B cell (primary cell): ENCODE measurements at regions not wholly inside any gene's neighbourhood (a gene's known extent, or its start where the extent isn't known, plus 50 kb on each side); places are given as distances from the start of the nearest gene placed in this dataset.

Experiments used
- ATAC-seq: fragments of 200-7000 bp; cut with Tn5 transposase; one replicate; pipeline ENCODE4 v1.10.0; 2021; ENCODE audit warnings: low read depth, mild to moderate bottlenecking, moderate number of reproducible peaks, moderate library complexity
- CTCF ChIA-PET: fragments of 350-600 bp; sonication (Branson Sonifier 250); formaldehyde crosslinking; loops from one replicate; lab custom pipeline; 2021; ENCODE audit warnings: antibody characterized with exemption, inconsistent platforms; lab: Charles Lee
- POLR2A ChIA-PET: fragments of 350-600 bp; sonication (Branson Sonifier 250); formaldehyde crosslinking; loops from one replicate; lab custom pipeline; 2021; ENCODE audit warnings: antibody characterized with exemption; lab: Charles Lee
- DNase-seq: peaks from one replicate; pipeline ENCODE4 v3.0.0; 2013
- H2AFZ ChIP-seq: 2 replicates; pipeline ENCODE4 v1.6.1; 2012; ENCODE audit warnings: mild to moderate bottlenecking, low read depth, low read length; ENCODE audit not compliant: insufficient read depth, poor library complexity, severe bottlenecking
- H3K27ac ChIP-seq, 2 donors: 1 replicate in 1 of 2; 2 replicates in 1 of 2; pipeline ENCODE4 v1.5.1; 2012 to 2013; ENCODE audit warnings: low read length in 2 of 2, mild to moderate bottlenecking in 2 of 2, moderate library complexity in 1 of 2
- H3K27me3 ChIP-seq, 4 experiments: fragments of 200-600 bp in 1 of 4; sonication (generic) in 1 of 4; replicated peaks in 1 of 4; 1 replicate in 2 of 4; 2 replicates in 2 of 4; pipeline versions ENCODE4 v1.6.1 to v1.7.0; 2013 to 2016; ENCODE audit warnings: low read length in 3 of 4, mild to moderate bottlenecking in 2 of 4, mixed read lengths in 1 of 4, moderate library complexity in 1 of 4; ENCODE audit not compliant: insufficient read depth in 4 of 4, control insufficient read depth in 3 of 4; ENCODE audit errors: control extremely low read depth in 1 of 4
- H3K36me3 ChIP-seq, 2 experiments: replicated peaks in 1 of 2; 1 replicate in 1 of 2; 2 replicates in 1 of 2; pipeline versions ENCODE4 v1.6.1 to v1.7.1; 2013; ENCODE audit warnings: low read length in 1 of 2; ENCODE audit not compliant: insufficient read depth in 2 of 2, control insufficient read depth in 1 of 2; ENCODE audit errors: control extremely low read depth in 1 of 2, extremely low read depth in 1 of 2
- H3K4me1 ChIP-seq, 2 donors: fragments of 200-600 bp in 1 of 2; sonication (generic) in 1 of 2; 1 replicate in 1 of 2; 2 replicates in 1 of 2; pipeline versions ENCODE4 v1.5.1 to v1.6.1; 2013 to 2017; ENCODE audit warnings: low read length in 2 of 2; ENCODE audit not compliant: control insufficient read depth in 2 of 2, insufficient read depth in 2 of 2
- H3K4me2 ChIP-seq: replicated peaks from 2 replicates; pipeline ENCODE3; 2012; ENCODE audit warnings: mild to moderate bottlenecking, low read depth, low read length; ENCODE audit not compliant: poor library complexity, severe bottlenecking
- H3K4me3 ChIP-seq, 5 experiments: fragments of 200-600 bp in 1 of 5; sonication (generic) in 1 of 5; 1 replicate in 3 of 5; 2 replicates in 2 of 5; pipeline versions ENCODE4 v1.5.1 to v1.7.0; 2011 to 2016; ENCODE audit warnings: low read length in 4 of 5, mild to moderate bottlenecking in 4 of 5, low read depth in 2 of 5, control low read depth in 1 of 5, moderate library complexity in 1 of 5; ENCODE audit not compliant: insufficient read depth in 1 of 5; ENCODE audit errors: control extremely low read depth in 1 of 5, extremely low read depth in 1 of 5
- H3K79me2 ChIP-seq: fragments of 200-600 bp; sonication (generic); one replicate; pipeline ENCODE4 v1.6.0; 2016; ENCODE audit warnings: low read length; ENCODE audit not compliant: control insufficient read depth, insufficient read depth
- H3K9ac ChIP-seq: fragments of 200-600 bp; sonication (generic); 2 replicates; pipeline ENCODE4 v1.6.1; 2017; ENCODE audit warnings: mild to moderate bottlenecking, low read length, moderate library complexity
- H3K9me3 ChIP-seq, 3 donors: one replicate each; pipeline versions ENCODE4 v1.6.1 to v1.7.1; 2013; ENCODE audit warnings: low read length in 2 of 3; ENCODE audit not compliant: control insufficient read depth in 2 of 3, insufficient read depth in 1 of 3; ENCODE audit errors: control extremely low read depth in 1 of 3
- H4K20me1 ChIP-seq: 2 replicates; pipeline ENCODE4 v1.6.0; 2012; ENCODE audit warnings: mild to moderate bottlenecking, low read length; ENCODE audit not compliant: insufficient read depth, control insufficient read depth, poor library complexity, severe bottlenecking
- H3K27ac Mint-ChIP-seq: one replicate; pipeline ENCODE4 v1.8.0; 2021; ENCODE audit warnings: mixed read lengths
- H3K27me3 Mint-ChIP-seq: one replicate; pipeline ENCODE4 v1.8.0; 2021; ENCODE audit warnings: mixed read lengths
- H3K4me1 Mint-ChIP-seq: one replicate; pipeline ENCODE4 v1.8.0; 2021; ENCODE audit warnings: mixed read lengths
- H3K4me3 Mint-ChIP-seq: one replicate; pipeline ENCODE4 v1.8.0; 2021; ENCODE audit warnings: mixed read lengths
- H3K9me3 Mint-ChIP-seq: one replicate; pipeline ENCODE4 v1.8.0; 2022; ENCODE audit warnings: mixed read lengths; ENCODE audit not compliant: insufficient read depth
- CTCF ChIP-seq: fragments of 200-600 bp; IDR thresholded peaks from one replicate; pipeline ENCODE4 v1.8.0; 2022; ENCODE audit warnings: antibody characterized with exemption, mild to moderate bottlenecking
- EZH2 ChIP-seq: IDR thresholded peaks from 2 replicates; pipeline ENCODE4 v1.6.1; 2012; ENCODE audit warnings: borderline replicate concordance, low read depth, mild to moderate bottlenecking, moderate library complexity, low read length; ENCODE audit not compliant: insufficient read depth, poor library complexity, severe bottlenecking
- WGBS: methylation state at CpG from one replicate; pipeline ENCODE4 v1.1.5; 2013; ENCODE audit warnings: missing lambda C conversion rate; ENCODE audit not compliant: insufficient coverage; 5-methylcytosine and 5-hydroxymethylcytosine counted together
- intact Hi-C: fragments of 100-400 bp; cut with micrococcal nuclease; formaldehyde crosslinking; loops from one replicate; pipeline ENCODE4 v1.10.0; 2022

DNA sequence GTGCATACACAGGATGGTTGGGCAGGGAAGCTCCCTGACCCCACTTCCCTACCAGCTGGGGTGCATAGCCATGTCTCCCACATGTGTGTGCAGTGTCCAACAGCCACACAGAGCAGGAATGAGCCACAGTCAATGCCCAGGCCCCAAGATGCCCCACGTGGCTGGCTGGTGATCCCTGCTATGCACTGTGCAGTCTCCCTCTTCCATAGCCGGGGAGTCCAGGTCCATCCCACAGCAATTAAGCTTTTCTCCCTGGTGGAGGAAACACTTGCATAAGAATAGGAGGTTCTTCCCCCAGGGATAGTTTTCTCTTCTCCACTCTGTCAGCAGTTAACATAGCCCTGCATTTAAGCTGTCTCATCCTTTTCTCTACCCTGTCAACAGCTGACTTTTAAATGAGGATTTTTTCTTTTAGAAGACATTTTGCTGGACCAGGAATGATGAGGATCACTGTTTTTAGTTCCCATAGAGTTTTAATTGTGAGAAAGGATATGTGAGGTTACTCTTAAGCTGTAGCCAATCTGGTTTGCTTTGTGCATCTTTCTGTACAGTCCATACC, 396.5 kb upstream of the VWC2 start:
- no peaks in the 10 kb centered on the region for H3K4me1 ChIP-seq
- H3K4me3 ChIP-seq, result no peak overlapping the region
- Mint-ChIP-seq H3K4me3 (no peak overlapping the region), H3K4me1 (no peaks in the 10 kb centered on the region), H3K27me3 (no peaks in the 10 kb centered on the region), H3K27ac (no peak overlapping the region), H3K9me3 (no peaks in the 10 kb centered on the region)
- H3K36me3 ChIP-seq, result no peaks in the 10 kb centered on the region
- H3K9me3 ChIP-seq, result peaks cover 2 to 5% (median 4%) of the 10 kb centered on the region in 3 donors
- 22% methylated on average over 1 of the region's 2 CpGs for WGBS
- H3K9ac ChIP-seq, result no peak overlapping the region
- TF ChIP-seq EZH2 (no peak), CTCF (no peak)
- no peak overlapping the region for H2AFZ ChIP-seq
- DNase-seq, result no peak
- no peaks in the 10 kb centered on the region for H4K20me1 ChIP-seq
- H3K27ac ChIP-seq, result no peak overlapping the region
- no peaks in the 10 kb centered on the region for H3K27me3 ChIP-seq
- intact Hi-C loops, result no loop called here
- ATAC-seq, result no peak
- H3K79me2 ChIP-seq, result no peaks in the 10 kb centered on the region
- POLR2A ChIA-PET, result no interaction called here
- H3K4me2 ChIP-seq, result no peak overlapping the region
- CTCF ChIA-PET, result no interaction called here

DNA sequence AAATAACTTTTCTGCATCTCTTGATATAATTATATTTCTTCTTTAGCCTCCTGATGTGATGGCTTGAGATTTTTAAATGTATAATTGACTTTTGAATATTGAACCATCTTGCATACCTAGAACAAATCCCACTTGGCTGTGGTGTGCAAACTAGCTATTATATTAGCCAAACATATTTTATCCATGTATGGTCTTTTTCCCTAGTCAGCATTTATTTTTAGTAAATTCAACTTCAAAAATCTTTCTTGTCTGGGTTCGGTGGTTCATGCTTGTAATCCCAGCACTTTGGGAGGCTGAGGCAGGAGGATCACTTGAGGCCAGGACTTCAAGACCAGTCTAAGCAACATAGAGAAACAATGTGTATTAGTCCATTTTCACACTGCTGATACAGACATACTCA, 386.6 kb upstream of the VWC2 start:
- Mint-ChIP-seq H3K27me3 (no peaks in the 10 kb centered on the region), H3K27ac (no peak overlapping the region), H3K4me3 (no peak overlapping the region), H3K9me3 (no peaks in the 10 kb centered on the region), H3K4me1 (no peaks in the 10 kb centered on the region)
- ATAC-seq (no peak), DNase-seq (no peak)
- Histone ChIP-seq H3K9me3 (peaks cover 0 to 6% (median 0%) of the 10 kb centered on the region in 3 donors), H3K4me1 (no peaks in the 10 kb centered on the region), H3K79me2 (no peaks in the 10 kb centered on the region), H4K20me1 (no peaks in the 10 kb centered on the region), H2AFZ (no peak overlapping the region), H3K36me3 (no peaks in the 10 kb centered on the region), H3K4me2 (no peak overlapping the region), H3K27ac (no peak overlapping the region), H3K4me3 (no peak overlapping the region), H3K27me3 (no peaks in the 10 kb centered on the region), H3K9ac (no peak overlapping the region)
- ChIA-PET POLR2A (no interaction called here), CTCF (no interaction called here)
- TF ChIP-seq CTCF, result no peak
- no CpG with 5 or more reads among the region's 1 CpG for WGBS
- intact Hi-C loops, result no loop called here
